ENCODE measurements at regions not wholly inside any gene's neighbourhood (a gene's known extent, or its start where the extent isn't known, plus 50 kb on each side); places are given as distances from the start of the nearest gene placed in this dataset.
"Not testable (repeated sequence)": the region's sequence is repeated elsewhere in the genome, so short reads cannot be mapped to it uniquely, and the experiment has no call there.

DNA sequence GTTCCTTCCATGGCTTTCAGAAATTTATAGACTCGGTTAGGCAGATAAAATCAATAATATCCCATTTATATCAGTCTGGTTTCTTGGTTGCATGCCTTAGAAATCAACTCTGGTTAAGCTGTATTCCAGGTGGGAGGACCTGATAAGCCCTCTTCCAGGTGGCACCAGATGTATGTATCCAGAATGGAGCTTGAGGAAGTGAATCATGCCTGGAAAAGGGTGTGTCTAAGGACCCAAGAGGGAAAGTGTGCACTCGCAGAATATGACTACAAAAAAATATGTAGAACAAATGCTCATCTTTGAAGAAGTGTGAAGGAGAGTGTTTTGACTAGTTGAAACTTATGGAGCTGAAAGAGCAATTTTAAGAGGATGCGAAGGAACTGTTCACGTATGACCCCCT, 184.5 kb upstream of the IRF2BP2 start:
- TF ChIP-seq, protein P1, sequence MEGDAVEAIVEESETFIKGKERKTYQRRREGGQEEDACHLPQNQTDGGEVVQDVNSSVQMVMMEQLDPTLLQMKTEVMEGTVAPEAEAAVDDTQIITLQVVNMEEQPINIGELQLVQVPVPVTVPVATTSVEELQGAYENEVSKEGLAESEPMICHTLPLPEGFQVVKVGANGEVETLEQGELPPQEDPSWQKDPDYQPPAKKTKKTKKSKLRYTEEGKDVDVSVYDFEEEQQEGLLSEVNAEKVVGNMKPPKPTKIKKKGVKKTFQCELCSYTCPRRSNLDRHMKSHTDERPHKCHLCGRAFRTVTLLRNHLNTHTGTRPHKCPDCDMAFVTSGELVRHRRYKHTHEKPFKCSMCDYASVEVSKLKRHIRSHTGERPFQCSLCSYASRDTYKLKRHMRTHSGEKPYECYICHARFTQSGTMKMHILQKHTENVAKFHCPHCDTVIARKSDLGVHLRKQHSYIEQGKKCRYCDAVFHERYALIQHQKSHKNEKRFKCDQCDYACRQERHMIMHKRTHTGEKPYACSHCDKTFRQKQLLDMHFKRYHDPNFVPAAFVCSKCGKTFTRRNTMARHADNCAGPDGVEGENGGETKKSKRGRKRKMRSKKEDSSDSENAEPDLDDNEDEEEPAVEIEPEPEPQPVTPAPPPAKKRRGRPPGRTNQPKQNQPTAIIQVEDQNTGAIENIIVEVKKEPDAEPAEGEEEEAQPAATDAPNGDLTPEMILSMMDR (IDR thresholded peaks at IDR 0.05), result not testable (repeated sequence)
- not testable (repeated sequence) for TF ChIP-seq EZH2phosphoT487, EZH2 (IDR thresholded peaks at IDR 0.05)

Measured in neural progenitor cell (in vitro differentiated cells).